HG02642 (cell line): ENCODE measurements at regions not wholly inside any gene's neighbourhood (a gene's known extent, or its start where the extent isn't known, plus 50 kb on each side); places are given as distances from the start of the nearest gene placed in this dataset.

Source experiments
- ATAC-seq: cut with Tn5 transposase; IDR thresholded peaks from one replicate; pipeline ENCODE4 v1.9.1; 2021; ENCODE audit warnings: mild to moderate bottlenecking; ENCODE audit not compliant: unreplicated experiment, poor library complexity

DNA sequence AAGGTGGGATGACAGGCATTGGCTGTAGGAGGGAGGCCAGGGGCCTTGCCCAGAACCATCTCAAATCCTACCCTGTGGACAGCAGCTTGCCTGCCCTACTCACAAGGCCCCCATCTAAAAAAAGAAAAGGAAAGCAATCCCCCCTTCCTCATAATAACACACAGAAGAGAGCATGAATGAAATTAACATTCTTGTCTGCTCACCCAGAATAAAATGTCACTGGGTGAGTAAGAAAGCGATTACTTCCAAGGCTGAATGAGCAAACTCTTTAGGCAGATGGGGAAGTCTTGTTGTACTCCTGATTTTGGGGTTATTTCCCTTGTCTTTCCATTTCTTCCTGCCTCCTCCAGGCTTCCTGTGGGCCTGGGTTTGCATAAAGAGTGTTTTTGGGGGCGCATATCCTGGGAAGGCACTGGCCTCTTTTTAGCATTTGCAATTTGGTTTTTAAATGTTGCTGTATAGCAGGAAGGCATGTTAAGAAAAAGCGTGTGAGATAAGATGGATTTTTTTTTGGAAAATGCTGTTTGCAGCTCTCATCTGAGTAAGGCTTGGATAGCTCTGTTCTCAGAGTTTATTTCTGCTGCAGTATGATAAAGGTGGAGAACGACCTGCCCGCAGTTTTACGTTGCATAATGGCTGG lies 248.3 kb upstream of the GATB start:
- no peak for ATAC-seq

DNA sequence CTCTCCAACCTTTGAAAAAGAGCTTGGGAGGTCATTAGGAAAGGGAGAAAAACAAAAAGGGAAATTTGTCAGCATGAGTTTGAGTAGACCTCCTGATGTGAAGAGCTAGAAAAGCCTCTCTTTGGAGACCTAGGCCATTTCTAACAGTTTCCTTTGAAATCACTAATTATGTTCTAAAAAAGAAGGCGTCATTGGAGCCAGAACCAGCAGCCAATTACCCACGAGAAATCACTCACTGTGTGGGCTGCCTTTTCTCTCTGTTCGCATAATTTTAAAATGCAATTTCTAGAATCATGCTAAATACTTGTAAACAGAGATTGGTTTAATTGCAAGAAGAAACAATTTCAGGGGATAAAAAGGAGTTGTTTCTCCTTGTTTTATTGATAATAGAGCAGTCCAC lies 246.3 kb upstream of the GATB start:
- no peak for ATAC-seq

DNA sequence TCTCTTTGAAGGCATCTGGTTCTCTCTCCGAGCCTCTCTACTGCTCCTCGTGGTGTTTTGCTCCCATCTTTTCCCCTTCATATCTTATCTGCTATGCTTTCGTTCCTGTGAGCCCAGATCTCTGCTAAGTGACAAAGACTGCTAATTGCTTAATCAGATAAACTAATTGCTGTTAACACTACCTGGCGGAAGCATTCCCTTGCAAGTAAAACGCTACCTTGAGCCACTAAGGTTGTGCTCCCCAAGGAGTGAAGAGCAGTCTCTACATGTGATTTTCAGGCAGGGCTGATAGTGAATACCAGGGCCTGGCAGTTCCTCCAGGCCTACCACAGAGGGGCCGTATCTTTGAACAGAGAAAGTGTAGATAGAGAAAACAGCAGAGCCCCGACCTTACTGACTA lies 244.0 kb upstream of the GATB start:
- no peak for ATAC-seq

DNA sequence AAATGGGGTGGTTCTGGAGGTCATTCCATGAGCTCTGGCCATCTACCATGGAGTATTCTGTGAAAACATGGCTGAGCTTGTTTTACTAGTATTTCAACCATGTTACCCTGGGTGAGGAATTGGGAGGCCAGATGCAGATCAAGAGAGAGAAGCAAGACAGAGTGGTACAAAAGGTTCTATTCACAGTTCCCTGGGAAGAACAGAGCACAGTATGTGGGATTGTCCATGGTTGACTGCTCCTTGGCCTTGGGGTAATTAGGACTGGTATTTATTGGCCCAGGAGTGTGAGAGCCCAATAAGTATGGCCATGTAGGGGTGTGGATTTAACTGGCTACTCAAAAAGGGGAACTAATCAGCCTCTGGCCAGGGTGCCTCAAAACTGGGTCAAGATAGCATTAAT lies 239.7 kb upstream of the GATB start:
- no peak for ATAC-seq

GRCh38 chr4:151998723-151999122 lies 237.9 kb upstream of the GATB start:
- no peak for ATAC-seq

DNA sequence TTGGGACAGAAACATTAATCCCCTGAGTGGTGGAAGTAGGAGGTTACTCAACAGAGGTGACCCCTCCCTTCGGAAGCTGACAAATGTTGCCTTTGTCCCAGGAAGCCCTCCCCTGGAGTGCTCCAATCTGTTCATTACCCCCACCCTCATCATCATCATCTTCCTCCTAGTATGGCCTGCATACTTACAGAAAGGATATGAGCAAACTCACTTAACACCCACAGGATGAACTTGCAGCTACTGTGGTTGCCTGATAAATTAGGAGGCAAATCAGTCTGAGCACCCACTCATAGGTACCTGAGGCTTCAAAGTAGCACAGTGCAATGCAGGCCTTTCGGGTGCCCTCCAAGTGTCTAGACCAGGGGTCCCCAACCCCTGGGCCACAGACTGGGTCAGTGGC lies 236.7 kb upstream of the GATB start:
- ATAC-seq: no peak

DNA sequence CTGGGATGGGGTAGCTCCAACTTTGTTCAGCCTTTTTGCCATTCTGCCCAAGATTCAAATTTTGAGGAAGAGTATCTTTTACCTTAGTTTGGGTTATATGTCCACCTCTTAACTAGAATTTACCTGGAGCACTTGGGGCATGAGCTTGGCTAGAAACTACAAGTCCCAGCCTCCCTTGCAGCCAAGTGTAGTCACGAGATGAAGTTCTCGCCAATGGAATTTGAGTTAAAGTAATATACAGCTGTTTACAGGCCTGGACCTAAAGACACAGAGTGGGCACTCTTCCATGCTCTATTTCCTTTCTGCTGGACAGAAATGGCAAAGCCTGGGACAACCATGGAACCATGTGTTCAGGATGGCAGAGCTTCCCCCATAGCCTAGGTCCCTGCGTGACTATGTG lies 233.6 kb upstream of the GATB start:
- ATAC-seq: no peak

DNA sequence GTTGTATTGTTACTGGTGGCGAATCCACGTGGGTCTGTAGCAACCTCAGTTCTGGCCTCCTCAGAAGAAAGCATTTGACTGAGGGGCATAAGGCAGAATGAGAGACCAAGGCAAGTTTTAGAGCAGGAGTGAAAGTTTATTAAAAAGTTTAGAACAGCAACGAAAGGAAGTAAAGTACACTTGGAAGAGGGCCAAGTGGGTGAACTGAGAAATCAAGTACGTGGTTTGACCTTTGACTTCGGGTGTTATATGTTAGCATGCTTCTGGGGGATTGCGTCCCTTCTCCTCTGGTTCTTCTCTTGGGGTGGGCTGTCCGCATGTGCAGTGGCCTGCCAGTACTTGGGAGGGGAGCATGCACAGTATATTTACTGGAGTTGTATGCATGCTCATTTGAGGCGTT lies 232.7 kb upstream of the GATB start:
- ATAC-seq: no peak

GRCh38 chr4:151992332-151993154 lies 231.7 kb upstream of the GATB start:
- no peak for ATAC-seq

GRCh38 chr4:151991884-151992167 lies 231.0 kb upstream of the GATB start:
- no peak for ATAC-seq

DNA sequence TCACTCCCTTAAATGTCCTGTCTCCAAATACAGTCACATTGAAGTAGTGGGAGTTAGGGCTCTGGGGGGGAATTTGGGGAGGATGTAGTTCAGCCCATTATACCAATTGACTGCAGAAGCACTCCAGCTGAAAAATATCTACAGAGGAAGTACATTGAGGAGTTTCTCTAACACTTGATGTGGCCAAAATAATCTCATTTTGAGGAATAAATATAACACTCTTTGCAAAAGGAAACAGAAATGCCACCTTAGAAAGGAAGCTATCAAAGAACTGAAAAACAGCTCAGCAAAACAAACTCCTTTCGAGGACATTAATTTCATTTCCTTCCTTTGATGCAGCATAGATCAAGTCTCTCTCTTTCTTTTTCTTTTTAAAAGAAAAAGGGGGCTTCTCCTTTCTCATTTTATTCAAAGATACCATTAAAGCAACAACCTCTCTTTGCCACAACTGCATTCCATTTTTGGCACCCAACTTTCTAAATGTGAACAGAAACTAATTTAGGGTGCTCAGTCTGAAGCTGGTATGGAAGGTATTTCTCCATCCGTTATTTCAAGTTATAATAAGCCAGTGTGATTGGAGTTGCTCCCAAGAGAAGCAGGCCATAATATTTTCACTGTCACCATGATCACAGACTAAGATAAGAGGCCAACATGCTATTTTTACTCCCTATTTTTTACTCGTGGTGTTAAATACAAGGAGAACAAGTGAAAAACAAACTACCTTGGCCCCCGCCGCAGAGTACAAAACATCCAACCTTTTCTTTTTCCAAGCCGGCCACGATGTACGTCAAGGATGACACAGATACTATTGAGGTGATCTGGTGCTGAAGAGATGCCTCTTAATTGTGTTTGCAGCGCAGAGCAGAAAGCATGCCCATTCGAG lies 230.4 kb upstream of the GATB start:
- ATAC-seq: no peak

DNA sequence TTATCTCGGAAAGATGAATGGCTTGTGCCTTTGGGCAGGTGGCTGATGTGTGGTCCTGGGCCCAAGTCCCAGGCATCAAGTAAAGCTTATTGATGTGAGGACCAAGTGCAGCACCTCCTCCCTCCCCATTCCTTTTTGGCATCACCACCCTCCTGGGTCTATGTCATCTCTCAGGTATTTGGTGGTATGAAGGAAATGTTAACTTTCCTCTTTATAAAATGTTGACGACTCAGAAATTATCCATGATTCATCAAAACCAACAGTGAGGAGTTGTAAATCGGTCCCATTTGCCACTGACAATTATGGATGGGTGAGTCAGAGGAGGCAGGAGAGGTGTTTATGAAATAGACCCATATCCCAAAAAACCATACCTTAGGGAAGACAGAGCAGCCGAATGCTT lies 229.4 kb upstream of the GATB start:
- no peak for ATAC-seq

- ATAC-seq: no peak
Observed at GRCh38 chr4:151988591-151988990, 227.8 kb upstream of the GATB start.

DNA sequence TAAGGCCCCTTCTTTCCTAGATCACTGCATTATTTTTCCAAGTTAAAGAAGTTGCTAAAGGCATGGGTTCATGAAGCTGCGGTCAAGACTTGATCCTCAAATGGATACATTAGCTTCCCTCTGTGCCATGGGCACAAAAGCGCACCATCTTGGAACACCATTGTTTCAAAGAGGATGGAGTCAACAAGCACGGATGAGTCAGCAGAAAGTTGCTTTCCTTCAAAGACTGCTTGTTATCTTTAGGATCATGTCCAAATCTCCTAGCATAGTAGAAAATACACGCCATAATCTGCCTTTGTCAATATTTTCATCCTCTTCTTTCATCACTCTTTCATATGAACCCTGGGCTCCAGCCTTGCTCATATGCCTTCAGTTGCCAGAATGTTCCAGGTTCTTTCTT lies 226.8 kb upstream of the GATB start:
- no peak for ATAC-seq

DNA sequence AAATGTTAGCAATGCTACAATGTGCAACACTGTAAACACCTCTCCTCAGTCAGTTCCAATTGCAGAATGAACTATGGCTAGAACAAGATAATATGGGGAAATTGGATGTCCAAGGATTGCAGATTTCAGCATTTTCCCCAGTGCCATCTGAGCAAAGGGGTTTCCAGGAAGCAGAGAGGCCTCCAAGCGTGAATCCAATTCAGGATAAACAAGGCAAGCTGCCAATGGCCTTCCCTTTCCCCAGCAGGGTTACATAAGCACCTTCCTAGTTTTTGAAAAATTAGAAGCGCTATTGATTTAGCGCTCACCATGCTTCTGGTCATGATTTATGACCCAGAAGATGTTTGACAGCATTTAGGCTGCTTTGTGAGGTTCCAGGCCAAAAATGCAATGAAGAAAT lies 223.0 kb upstream of the GATB start:
- no peak for ATAC-seq

DNA sequence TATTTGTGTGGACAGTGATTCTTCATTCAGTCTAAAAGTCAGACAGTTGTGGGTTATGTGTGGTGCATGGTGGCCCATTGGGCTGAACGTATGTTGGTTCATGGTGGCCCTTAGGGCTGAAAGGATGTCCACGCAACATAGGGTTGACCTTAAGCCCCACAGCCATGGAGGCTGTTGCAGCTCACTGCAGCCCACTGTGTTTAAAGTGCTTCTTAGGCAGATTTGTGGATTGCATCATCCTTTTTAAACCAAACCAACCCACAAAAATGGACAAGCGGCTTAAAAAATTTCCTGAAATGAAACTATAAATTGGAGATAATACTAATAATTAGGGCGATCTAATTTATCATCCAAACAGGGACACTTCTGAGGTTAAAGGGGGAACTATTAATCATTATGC lies 219.0 kb upstream of the GATB start:
- no peak for ATAC-seq

GRCh38 chr4:151968643-151969042 lies 207.8 kb upstream of the GATB start:
- no peak for ATAC-seq

DNA sequence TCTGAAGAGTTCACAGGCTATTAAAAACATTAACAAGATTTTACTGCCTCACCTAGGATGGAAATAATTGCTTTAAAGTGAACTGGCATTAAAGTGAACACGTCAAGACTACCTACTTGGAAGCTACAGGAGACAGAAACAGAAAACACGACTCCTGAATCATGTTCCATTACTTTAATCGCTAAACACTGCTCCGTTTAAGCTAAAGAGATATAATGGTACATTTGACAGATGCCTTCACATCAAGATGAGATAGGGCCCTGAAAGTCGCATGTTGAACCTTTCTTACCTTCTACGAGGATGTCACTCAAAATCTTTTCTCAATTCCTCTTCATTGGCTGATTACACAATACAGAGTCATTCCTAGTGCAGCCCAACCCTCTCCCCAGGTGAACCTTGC lies 206.3 kb upstream of the GATB start:
- no peak for ATAC-seq

DNA sequence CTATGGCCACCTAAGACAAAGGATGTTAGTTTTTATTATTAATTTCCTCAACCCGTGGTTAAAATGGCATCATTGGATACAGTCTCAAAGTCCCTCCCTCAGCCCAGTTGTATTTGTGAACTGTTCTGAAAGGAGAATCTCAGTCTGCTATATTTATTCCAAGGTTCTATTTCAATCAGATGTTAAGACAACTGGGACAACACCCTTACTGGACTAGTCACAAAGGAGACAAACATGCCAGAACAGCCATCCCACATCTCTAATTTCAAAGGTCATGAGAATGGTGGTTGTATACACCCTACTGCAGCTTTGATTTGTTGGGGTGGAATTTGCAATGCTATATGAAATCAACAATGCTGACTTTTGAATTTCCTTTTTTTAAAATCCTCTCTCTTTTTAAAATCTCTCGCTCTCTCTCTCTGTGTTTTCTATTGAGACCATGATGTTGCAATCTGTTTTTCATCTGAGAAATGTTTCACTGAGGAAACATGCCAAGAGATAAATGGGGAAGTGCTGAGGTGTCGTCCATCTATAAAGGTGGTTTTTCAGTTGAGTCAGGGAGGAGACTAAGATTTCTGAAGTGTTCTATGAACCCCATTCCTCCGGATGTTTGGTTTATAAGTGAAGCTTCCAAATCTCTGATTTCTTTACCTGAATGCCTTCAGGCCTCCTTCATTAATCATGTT lies 201.5 kb upstream of the GATB start:
- no peak for ATAC-seq

GRCh38 chr4:151961456-151961855 lies 200.6 kb upstream of the GATB start:
- ATAC-seq: no peak
